Small intestine (tissue), 7 donors: ENCODE measurements at regions not wholly inside any gene's neighbourhood (a gene's known extent, or its start where the extent isn't known, plus 50 kb on each side); places are given as distances from the start of the nearest gene placed in this dataset.

Experiments used
- DNase-seq, 2 donors: peaks; one replicate each; pipeline versions ENCODE4 v3.0.0 to v3.0.0-alpha.2; 2013
- FAIRE-seq: peaks from 2 replicates; lab custom pipeline; 2012; peaks lifted over from hg19 to GRCh38; lab: Jason Lieb, UNC
- H3K27ac ChIP-seq, 3 donors: one replicate each; pipeline ENCODE4 v1.5.1; 2013; ENCODE audit warnings: low read length in 2 of 3, mild to moderate bottlenecking in 2 of 3, control low read depth in 1 of 3, inconsistent platforms in 1 of 3, low read depth in 1 of 3, moderate library complexity in 1 of 3
- H3K27me3 ChIP-seq, 3 donors: one replicate each; pipeline ENCODE4 v1.6.1; 2013; ENCODE audit warnings: low read length in 3 of 3, inconsistent platforms in 1 of 3; ENCODE audit not compliant: control insufficient read depth in 3 of 3, insufficient read depth in 3 of 3
- H3K36me3 ChIP-seq, 3 donors: one replicate each; pipeline ENCODE4 v1.6.1; 2013; ENCODE audit warnings: low read length in 3 of 3, inconsistent platforms in 1 of 3, low read depth in 1 of 3, mild to moderate bottlenecking in 1 of 3, moderate library complexity in 1 of 3; ENCODE audit not compliant: control insufficient read depth in 3 of 3, insufficient read depth in 2 of 3
- H3K4me1 ChIP-seq, 3 donors: one replicate each; pipeline ENCODE4 v1.6.1; 2013; ENCODE audit warnings: low read length in 2 of 3, inconsistent platforms in 1 of 3, low read depth in 1 of 3, mild to moderate bottlenecking in 1 of 3, moderate library complexity in 1 of 3; ENCODE audit not compliant: control insufficient read depth in 3 of 3, insufficient read depth in 2 of 3
- H3K4me3 ChIP-seq, 3 donors: one replicate each; pipeline ENCODE4 v1.5.1; 2013; ENCODE audit warnings: low read length in 3 of 3, control low read depth in 1 of 3, inconsistent platforms in 1 of 3, low read depth in 1 of 3, mild to moderate bottlenecking in 1 of 3, moderate library complexity in 1 of 3
- H3K9me3 ChIP-seq, 2 donors: one replicate each; pipeline ENCODE4 v1.6.1; 2013; ENCODE audit warnings: low read depth in 1 of 2, low read length in 1 of 2; ENCODE audit not compliant: control insufficient read depth in 2 of 2, insufficient read depth in 1 of 2
- WGBS, 3 donors: extraction: QIAGEN DNeasy Blood & Tissue Kit; methylation state at CpG; one replicate each; pipeline ENCODE4 v1.1.7; 2013; 5-methylcytosine and 5-hydroxymethylcytosine counted together
- donor health status: healthy with polysubstance abuse.
- donor health status: control.
- donor health status: control.
- donor health status: Bipolar disorder and iron deficiency.
- donor health status: healthy.

DNA sequence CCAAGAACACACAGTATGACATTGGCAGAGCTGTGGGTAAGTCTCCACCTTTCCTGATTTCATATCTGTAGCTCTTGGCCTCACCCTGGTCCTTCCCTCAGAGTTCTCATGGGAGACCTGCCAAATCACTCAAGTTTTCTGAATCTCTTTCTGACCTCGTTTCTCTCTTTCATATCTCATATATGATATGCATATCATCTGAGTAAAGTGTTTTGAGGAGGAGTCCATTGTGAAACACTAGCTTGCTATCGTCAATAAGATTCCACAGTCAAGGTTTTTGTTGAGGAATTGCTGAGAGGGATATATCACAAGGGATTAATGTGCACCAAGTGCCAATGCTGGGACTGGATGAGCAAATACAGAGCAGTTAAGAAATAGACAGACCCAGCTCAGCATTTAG is 739.2 kb downstream of the BRINP1 start:
- no peak overlapping the region for H3K4me3 ChIP-seq
- FAIRE-seq = no peak

DNA sequence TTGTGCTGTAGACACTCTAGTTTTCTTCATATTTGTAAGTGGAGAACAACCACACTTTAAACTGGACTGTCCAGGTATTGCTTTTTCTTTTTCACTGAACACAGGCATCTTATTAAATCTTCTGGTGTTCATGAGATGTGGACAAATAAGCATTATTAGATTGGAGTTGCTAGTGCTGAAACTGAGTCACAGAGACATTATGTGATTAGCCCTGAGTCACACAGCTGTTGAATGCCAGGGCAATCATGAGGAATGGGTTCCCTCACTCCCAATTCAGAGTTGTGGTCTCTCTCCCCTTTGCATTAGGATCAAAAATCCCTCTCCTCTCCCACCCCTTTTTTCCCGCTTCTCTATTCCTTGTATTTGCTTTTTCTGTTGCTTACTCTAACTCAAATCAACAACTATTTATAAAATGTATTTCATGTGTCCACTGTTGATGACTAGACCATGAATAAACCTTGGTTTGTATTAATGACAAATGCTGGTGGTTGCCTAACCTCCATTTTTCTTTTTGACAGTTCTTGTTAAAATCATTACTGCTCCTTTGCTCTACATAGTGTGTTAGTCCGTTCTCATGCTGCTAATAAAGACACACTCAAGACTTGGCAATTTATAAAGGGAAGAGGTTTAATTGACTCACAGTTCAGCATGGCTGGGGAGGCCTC is 738.2 kb downstream of the BRINP1 start:
- DNase-seq = no peak
- FAIRE-seq = no peak
- 81 to 93% (median 85%) methylated on average over 2 of the region's 2 CpGs for WGBS, 3 donors
- Histone ChIP-seq H3K4me1 (no peaks in the 10 kb centered on the region), H3K36me3 (no peaks in the 10 kb centered on the region), H3K27me3 (no peaks in the 10 kb centered on the region), H3K4me3 (no peak overlapping the region), H3K9me3 (no peaks in the 10 kb centered on the region), H3K27ac (no peak overlapping the region)

More for the DNA sequence above, 739.2 kb downstream of the BRINP1 start:
- H3K27me3 ChIP-seq = no peaks in the 10 kb centered on the region
- no peaks in the 10 kb centered on the region for H3K36me3 ChIP-seq
- whole genome bisulfite sequencing, 3 donors = 40 to 58% (median 44%) methylated on average over 2 of the region's 2 CpGs
- H3K9me3 ChIP-seq = no peaks in the 10 kb centered on the region
- no peaks in the 10 kb centered on the region for H3K4me1 ChIP-seq
- H3K27ac ChIP-seq = no peak overlapping the region
- no peak for DNase-seq

DNA sequence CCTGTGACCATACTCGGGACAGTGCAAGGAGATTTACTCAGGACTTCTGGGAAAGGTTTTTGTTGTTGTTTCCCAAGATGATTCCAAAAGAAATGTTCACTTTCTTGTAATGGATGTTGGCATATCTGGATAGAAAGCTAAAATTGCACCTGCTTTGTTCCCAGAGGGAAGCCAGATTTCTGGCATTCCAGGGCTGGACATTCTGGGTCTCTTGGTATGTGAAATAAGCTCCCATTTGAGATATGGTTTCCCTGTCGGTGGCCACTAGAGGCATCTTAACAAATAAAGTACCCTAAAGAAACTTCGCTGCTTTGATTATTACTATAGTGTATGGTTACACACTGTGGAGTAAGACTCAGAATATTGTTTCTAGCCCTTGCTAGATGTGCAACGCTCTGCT is 737.3 kb downstream of the BRINP1 start:
- DNase-seq (no peak), FAIRE-seq (no peak)
- Histone ChIP-seq H3K9me3 (no peaks in the 10 kb centered on the region), H3K36me3 (no peaks in the 10 kb centered on the region), H3K27me3 (no peaks in the 10 kb centered on the region), H3K4me3 (no peak overlapping the region), H3K27ac (no peak overlapping the region), H3K4me1 (no peaks in the 10 kb centered on the region)
- 78 to 84% (median 78%) methylated on average over 4 of the region's 4 CpGs for WGBS, 3 donors

DNA sequence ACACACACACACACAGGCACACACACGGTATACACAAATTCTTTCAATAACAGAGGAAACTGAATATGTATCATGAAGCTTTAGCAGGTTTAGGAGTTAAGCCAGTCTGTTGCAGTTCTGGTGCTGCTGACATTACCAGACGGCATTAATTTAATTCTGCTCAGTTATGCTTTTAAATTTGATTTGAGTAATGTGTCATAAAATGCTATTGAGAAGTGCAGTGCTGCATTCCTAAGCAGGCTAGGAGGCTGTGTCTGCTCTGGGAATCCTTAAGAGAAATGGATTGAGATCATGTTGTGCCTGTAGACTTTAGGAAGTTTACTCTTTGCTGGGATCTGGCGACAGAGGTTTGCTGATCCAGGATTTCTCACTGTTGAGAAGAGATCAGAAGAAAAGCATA is 733.8 kb downstream of the BRINP1 start:
- FAIRE-seq = no peak

DNA sequence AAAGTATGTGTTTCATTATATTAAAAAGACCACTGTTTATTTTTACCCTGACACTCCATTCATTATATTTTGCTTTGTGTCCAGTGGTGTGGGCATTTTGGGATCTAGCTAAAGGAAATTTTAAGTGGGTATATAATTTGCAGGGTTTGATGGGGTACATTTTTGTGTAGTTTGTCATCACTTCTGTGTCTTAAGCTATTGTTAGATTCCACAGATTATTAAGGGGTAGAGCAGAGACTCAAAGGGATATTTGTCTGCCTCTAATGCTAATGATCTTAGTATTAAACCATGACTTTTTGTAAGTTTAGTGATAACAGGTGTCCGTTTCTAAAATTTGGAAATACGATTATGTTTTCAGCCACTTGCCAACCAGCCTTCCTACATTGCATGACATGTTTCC is 731.6 kb downstream of the BRINP1 start:
- H3K27ac ChIP-seq = no peak overlapping the region
- FAIRE-seq = no peak
- no peaks in the 10 kb centered on the region for H3K27me3 ChIP-seq
- no peaks in the 10 kb centered on the region for H3K36me3 ChIP-seq
- no peaks in the 10 kb centered on the region for H3K4me1 ChIP-seq
- H3K4me3 ChIP-seq = no peak overlapping the region
- whole genome bisulfite sequencing, 3 donors = 84 to 89% (median 88%) methylated on average over 2 of the region's 2 CpGs
- no peak for DNase-seq
- peaks cover 0 to 9% of the 10 kb centered on the region in 2 donors for H3K9me3 ChIP-seq

More for the DNA sequence above, 733.8 kb downstream of the BRINP1 start:
- no peaks in the 10 kb centered on the region for H3K36me3 ChIP-seq
- H3K27ac ChIP-seq = no peak overlapping the region
- WGBS, 3 donors = 61 to 72% (median 70%) methylated on average over 3 of the region's 3 CpGs
- H3K4me1 ChIP-seq = no peaks in the 10 kb centered on the region
- H3K9me3 ChIP-seq = peaks cover 0 to 1% of the 10 kb centered on the region in 2 donors
- no peaks in the 10 kb centered on the region for H3K27me3 ChIP-seq
- H3K4me3 ChIP-seq = no peak overlapping the region
- DNase-seq = no peak

DNA sequence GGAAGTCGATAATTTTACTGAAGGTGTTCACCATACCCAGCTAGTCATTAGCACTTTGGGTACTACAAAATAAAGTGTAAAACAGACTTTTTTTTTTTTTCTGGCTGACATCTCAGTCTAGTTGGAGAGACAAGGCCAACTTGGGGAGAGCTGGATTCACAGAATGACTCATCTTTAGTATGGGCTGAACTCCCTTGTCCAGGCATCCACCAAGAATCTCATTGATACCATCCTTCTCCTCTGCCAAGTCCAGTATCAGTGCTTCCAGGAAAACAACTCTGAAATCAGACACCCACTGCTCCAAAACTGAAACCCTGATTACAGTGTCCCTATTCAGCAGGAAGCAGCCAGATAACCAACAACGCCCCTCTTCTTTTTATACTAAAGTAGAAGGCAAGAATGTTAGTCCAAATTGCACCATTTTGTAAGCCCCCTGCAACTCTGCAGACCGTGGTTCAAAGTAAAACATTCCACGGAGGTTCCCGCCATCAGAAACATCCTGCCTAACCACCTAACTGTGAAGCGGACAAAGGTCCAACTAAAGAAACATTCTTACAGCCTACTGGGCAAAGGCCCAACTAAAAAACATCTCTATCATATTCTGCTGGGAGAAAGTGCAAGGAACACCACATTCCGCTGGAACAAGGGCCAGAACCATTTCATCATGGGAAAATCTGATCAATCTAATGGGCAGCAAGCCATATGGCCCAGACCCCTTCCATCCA is 728.2 kb downstream of the BRINP1 start:
- Histone ChIP-seq H3K4me3 (no peak overlapping the region), H3K27ac (no peak overlapping the region), H3K36me3 (no peaks in the 10 kb centered on the region), H3K9me3 (peaks cover 0 to 9% of the 10 kb centered on the region in 2 donors), H3K27me3 (no peaks in the 10 kb centered on the region), H3K4me1 (no peaks in the 10 kb centered on the region)
- no peak for DNase-seq
- FAIRE-seq = no peak
- WGBS, 3 donors = 50 to 83% (median 56%) methylated on average over 7 of the region's 7 CpGs

DNA sequence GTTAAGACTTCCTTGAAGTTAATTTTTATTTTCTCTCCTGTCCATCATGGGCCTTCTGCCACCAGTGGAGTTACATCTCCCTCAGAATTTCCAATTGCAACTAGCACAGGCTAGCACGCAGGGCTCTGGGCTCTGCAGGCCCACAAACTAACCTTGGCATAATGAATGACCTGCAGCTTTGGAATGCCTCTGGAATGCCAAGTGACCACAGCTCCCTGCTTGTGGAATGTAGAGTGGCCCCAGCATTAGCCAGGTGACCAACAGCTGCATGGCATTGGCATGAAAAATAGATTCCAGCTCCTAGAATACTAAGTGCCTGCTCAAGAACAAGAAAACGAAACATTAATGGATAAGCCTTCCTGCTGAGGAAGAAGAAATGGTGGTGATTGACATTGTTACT is 726.1 kb downstream of the BRINP1 start:
- Histone ChIP-seq H3K36me3 (no peaks in the 10 kb centered on the region), H3K9me3 (peaks cover 1 to 12% of the 10 kb centered on the region in 2 donors), H3K4me3 (no peak overlapping the region), H3K27me3 (no peaks in the 10 kb centered on the region), H3K27ac (no peak overlapping the region), H3K4me1 (no peaks in the 10 kb centered on the region)
- DNase-seq (no peak), FAIRE-seq (no peak)
- 30 to 48% (median 35%) methylated on average over 2 of the region's 2 CpGs for WGBS, 3 donors

DNA sequence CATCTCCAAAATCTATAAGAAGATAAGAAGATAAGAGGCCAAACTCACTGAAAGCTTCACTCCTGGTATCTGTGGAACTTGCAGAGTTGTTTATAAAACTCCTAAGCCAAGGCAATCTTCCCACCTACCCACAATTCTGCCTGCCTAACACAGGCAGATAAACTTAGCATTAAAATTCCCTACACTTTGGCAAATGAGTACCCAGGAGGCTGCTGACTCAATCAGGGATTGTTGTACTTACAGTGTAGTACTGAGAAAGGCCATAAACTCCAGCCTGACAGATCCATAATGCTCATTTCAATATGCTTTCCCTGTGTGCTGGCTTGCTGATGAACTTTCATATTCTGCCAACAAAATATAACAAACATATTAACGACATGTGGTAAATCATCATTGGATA is 725.2 kb downstream of the BRINP1 start:
- no peak for DNase-seq
- Histone ChIP-seq H3K9me3 (peaks cover 1 to 12% of the 10 kb centered on the region in 2 donors), H3K27ac (no peak overlapping the region), H3K36me3 (no peaks in the 10 kb centered on the region), H3K4me1 (no peaks in the 10 kb centered on the region), H3K27me3 (no peaks in the 10 kb centered on the region), H3K4me3 (no peak overlapping the region)
- no peak for FAIRE-seq
- WGBS, 3 donors = 78 to 92% (median 91%) methylated on average over 1 of the region's 1 CpG
